ENCODE measurements at regions not wholly inside any gene's neighbourhood (a gene's known extent, or its start where the extent isn't known, plus 50 kb on each side); places are given as distances from the start of the nearest gene placed in this dataset.

DNA sequence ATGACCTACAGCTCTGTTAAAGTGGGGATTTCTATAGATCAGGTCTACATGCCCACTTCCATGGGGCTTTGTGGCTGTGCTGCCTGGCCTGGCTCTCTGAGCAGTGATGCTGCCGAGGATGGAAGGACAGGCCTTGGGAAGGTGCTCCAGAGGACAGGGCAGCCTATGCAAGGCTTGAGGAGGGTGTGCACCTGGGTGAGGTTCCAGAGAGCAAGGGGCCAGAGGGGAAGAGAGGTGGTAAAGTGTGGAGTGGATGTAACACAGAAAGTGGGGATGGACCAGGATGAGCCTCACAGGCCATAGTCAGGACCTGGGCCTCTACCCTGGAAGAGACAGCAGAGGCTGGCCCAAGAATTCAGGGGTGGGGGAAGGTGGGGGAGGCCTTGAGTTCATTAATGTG is 826.4 kb downstream of the DCDC2C start:
- H3K27ac ChIP-seq: no peak overlapping the region
- no peak overlapping the region for H3K4me3 ChIP-seq (ENCODE audit: low read depth, low read length)
- no peaks in the 10 kb centered on the region for H3K27me3 ChIP-seq (ENCODE audit: insufficient read depth, low read depth, severe bottlenecking)
- TF ChIP-seq, protein P1, sequence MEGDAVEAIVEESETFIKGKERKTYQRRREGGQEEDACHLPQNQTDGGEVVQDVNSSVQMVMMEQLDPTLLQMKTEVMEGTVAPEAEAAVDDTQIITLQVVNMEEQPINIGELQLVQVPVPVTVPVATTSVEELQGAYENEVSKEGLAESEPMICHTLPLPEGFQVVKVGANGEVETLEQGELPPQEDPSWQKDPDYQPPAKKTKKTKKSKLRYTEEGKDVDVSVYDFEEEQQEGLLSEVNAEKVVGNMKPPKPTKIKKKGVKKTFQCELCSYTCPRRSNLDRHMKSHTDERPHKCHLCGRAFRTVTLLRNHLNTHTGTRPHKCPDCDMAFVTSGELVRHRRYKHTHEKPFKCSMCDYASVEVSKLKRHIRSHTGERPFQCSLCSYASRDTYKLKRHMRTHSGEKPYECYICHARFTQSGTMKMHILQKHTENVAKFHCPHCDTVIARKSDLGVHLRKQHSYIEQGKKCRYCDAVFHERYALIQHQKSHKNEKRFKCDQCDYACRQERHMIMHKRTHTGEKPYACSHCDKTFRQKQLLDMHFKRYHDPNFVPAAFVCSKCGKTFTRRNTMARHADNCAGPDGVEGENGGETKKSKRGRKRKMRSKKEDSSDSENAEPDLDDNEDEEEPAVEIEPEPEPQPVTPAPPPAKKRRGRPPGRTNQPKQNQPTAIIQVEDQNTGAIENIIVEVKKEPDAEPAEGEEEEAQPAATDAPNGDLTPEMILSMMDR (IDR thresholded peaks at IDR 0.05; ENCODE audit: low read depth, low read length): no peak
- no peaks in the 10 kb centered on the region for H3K36me3 ChIP-seq
- H3K9me3 ChIP-seq (ENCODE audit: severe bottlenecking): no peaks in the 10 kb centered on the region
- no peak for DNase-seq

DNA sequence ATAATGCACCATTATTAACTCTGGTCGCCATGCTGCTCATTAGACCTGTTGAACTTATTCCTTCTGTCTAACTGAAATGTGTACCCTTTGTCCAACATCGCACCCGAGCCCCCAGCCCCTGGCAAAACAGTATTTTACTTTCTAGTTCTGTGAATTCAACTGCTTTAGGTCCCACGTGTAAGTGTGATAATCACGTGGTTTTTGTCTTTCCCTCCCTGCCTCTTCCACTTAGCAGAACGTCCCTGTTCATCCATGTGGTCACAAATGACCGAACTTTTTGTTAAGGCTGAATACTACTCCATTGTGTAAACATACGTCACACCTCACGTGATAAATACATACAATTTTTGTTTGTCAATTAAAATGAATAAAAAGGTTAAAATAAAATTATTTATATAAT is 826.9 kb downstream of the DCDC2C start:
- Histone ChIP-seq H3K9me3 (ENCODE audit: severe bottlenecking) (no peaks in the 10 kb centered on the region), H3K27me3 (ENCODE audit: insufficient read depth, low read depth, severe bottlenecking) (no peaks in the 10 kb centered on the region), H3K27ac (no peak overlapping the region), H3K36me3 (no peaks in the 10 kb centered on the region), H3K4me3 (ENCODE audit: low read depth, low read length) (no peak overlapping the region)
- no peak for DNase-seq
- TF ChIP-seq, protein P1 (IDR thresholded peaks at IDR 0.05; ENCODE audit: low read depth, low read length): no peak

DNA sequence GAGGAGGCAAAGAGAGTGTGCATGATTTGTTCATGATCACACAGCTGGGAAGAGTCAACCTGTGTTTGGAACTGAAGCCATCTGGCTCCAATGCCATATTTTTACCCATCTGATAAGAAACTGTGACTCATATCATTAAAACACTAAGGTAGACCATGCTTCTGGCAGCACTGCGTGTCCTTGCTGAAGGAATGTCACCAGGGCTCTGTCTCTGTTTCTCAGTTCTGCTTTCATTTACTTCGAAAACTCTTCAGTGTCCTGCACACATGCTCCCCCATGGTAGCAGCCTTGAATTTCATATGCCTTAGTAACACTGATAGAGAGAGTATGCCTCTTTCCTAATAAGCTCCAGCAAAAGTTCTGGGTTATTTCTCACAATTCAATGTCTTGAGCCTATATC is 830.4 kb downstream of the DCDC2C start:
- H3K27ac ChIP-seq: no peak overlapping the region
- H3K9me3 ChIP-seq (ENCODE audit: severe bottlenecking): no peaks in the 10 kb centered on the region
- no peaks in the 10 kb centered on the region for H3K27me3 ChIP-seq (ENCODE audit: insufficient read depth, low read depth, severe bottlenecking)
- H3K4me3 ChIP-seq (ENCODE audit: low read depth, low read length): no peak overlapping the region
- no peaks in the 10 kb centered on the region for H3K36me3 ChIP-seq
- DNase-seq: no peak
- TF ChIP-seq, protein P1 (IDR thresholded peaks at IDR 0.05; ENCODE audit: low read depth, low read length): no peak

DNA sequence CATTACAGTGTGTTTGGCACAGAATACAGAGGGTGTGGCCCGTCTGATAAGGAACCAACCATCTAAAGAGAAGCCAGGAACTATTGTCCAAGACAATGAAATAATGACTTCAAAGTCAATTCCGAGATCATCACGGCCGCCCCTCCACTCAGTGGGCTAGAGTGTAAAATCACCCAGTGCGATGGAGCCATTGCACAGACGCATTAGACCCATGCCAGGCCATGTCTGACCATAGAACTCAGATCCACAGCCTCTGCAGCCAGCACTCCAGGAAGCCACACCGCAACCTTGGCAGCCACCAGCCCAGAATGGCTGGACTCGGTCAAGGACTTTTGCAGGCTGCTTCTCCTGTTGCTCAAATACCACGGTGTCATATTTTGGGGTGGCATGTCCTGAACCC is 835.7 kb downstream of the DCDC2C start:
- Histone ChIP-seq H3K27ac (no peak overlapping the region), H3K36me3 (no peaks in the 10 kb centered on the region), H3K4me3 (ENCODE audit: low read depth, low read length) (no peak overlapping the region), H3K27me3 (ENCODE audit: insufficient read depth, low read depth, severe bottlenecking) (no peaks in the 10 kb centered on the region), H3K9me3 (ENCODE audit: severe bottlenecking) (no peaks in the 10 kb centered on the region)
- TF ChIP-seq, protein P1 (IDR thresholded peaks at IDR 0.05; ENCODE audit: low read depth, low read length): no peak
- DNase-seq: no peak

DNA sequence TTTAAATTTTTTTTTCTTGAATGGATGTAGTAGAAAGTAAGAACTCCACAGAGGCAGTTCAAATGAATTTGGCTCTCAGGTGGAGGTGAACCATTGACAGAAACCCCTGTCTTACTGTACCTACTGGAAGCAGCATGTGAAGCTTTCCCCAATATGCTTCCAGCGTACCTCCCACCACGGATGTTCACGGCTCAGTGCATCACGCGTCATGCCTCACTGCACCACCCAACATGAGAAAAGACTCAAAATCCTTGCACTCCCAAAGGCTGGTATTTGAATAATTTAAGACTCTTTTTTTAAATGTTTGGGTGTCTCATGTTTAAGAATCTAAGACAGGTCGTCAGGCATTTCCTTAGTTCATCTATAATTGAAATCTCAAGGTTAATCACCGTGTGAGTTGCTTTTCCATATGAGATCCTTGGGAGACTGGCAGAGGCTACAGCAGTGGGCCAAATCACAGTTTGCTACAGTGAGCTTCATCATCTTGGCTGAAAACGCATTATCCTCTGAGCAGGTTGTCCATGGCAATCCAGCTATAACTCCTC is 846.4 kb downstream of the DCDC2C start:
- H3K27ac ChIP-seq: no peak overlapping the region
- no peaks in the 10 kb centered on the region for H3K9me3 ChIP-seq (ENCODE audit: severe bottlenecking)
- no peaks in the 10 kb centered on the region for H3K36me3 ChIP-seq
- DNase-seq: no peak
- no peak overlapping the region for H3K4me3 ChIP-seq (ENCODE audit: low read depth, low read length)
- TF ChIP-seq, protein P1 (IDR thresholded peaks at IDR 0.05; ENCODE audit: low read depth, low read length): no peak
- H3K27me3 ChIP-seq (ENCODE audit: insufficient read depth, low read depth, severe bottlenecking): no peaks in the 10 kb centered on the region

Measured in WERI-Rb-1 (cell line).